Stimulated activated CD4-positive, alpha-beta T cell treated with anti-CD3 and anti-CD28 coated beads, Interleukin-15, amount 100 ng/mL, for 24 hours (primary cell): ENCODE measurements at regions not wholly inside any gene's neighbourhood (a gene's known extent, or its start where the extent isn't known, plus 50 kb on each side); places are given as distances from the start of the nearest gene placed in this dataset.

ENCODE experiments used
- DNase-seq: peaks from one replicate; pipeline ENCODE4 v3.0.0-alpha.2; 2020

DNA sequence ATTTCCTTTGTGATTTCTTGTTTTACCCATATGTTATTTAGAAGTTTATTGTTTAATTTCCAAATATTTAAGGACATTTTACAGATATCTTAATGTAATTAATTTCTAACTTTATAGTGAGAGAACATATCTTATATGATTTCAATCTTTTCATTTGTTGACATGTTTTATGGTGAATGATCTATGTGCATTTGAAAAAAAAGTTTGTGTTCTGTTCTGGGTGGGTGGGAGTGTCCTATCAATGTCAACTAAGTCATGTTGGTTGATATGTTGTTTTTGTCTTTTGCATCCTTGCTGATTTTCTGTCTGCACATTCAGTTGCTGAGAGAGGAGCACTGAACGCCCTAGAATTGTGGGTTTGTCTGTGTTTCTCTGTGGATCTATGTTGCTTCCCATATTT, 50.3 kb upstream of the CBFA2T3 start:
- no peak for DNase-seq

DNA sequence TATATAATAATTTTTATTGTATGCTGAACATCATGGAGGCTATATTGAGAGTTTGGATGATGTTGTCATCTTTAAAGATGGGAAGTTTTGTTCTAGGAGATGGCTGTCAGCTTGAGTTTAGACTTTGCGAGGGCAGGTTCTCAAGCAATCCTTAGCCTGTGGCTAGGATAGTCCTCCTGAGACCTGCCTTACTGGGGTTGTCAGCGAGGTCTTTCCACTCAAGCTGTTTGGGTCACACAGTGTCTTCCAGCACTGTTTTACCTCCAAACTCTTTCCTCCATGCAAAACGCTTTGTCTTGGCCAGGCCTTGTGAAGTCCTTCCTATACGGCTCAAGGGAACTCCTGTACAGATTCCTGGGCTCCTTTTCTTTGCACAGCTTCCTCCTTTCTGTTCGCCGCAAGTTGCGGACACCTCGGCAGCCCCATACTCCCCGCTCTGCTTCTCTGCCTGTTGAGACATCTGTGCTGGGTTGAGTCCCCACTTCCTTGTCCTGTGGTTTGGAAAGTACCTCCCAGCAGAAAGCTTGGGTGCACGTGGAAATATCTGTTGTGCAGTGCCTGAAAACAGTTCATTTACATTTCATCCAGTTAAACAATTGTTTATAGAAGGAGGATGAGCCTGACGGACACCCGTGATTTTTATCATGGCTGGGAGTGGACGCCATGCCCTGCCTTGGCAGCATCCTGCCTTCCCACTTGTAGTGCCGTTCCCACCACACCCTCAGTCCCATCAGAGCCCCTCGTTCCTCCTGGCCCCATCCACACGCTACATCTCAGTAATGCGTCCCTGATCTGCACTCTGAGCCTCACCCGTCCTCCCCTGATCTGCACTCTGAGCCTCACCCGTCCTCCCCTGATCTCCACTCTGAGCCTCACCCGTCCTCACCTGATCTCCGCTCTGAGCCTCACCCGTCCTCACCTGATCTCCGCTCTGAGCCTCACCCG, 55.0 kb upstream of the CBFA2T3 start:
- DNase-seq, result peak; percentile 61

- no peak for DNase-seq
Measured at GRCh38 chr16:89033304-89033703, 56.3 kb upstream of the CBFA2T3 start.

DNA sequence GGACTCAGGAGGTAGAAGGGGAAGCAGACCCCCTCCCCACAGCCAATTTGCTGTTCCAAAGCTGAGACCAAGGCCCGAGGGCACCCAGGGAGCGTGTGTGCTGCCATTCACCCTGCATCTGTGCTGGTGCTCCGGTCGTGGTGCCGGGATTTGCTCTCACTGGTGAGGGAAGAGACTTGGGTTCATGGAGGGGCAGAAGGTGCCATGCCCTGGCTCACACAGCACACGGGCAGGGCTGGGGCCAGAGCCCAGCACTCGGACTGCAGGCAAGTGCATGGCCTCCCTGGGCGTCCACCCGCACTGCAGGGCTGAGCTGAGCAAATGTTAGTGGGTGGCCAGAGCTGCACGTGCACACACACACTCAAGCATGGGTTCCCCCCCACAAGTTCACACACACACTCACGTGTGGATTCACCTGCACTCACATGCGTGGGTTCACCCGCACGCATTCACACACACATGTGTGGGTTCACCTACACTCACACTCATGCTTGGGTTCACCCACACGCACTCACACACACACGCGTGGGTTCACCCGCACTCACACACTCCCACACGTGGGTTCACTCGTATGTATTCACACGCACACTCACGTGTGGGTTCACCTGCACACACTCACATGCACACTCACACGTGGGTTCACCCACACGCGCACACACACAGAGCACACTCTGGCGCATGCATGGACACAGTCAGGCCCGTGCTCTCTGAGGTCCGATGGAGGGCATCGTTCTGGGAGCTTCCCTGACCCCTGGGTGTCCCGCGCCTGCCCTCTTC, 57.0 kb upstream of the CBFA2T3 start:
- DNase-seq, result no peak

GRCh38 chr16:89034573-89034961, 57.6 kb upstream of the CBFA2T3 start:
- DNase-seq, result no peak

DNA sequence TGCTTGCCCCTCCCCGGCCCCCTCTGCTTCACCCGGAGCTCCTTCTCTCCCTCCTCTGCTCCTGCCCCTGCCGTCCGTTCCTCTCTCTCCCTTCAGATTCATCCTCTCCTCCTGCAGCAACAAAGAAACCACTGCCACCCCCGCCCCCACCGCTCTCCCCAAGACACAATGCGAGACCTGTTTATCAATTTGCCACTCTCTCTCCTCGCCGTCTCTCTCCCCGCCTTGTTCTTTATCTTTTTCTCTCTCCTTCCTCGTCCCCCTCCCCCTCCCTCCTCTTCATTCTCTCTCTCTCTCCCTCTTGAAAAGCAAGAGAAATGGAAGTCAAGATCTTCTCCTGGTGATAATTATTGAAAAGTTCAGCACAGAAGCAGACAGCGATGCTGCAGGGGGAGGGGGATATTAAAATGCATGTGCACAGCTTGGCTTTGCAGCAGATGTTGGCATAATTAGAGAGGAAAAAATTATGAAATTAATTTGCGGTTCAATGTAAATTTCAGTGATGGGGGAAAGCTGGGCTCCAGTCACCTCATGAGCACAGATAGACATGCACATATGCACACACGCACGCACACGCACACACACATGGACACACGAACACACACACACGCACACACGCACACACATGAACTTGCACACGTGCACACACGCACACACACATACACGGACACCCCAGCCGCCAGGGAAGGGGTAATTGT, 58.1 kb upstream of the CBFA2T3 start:
- no peak for DNase-seq

- DNase-seq, result no peak
Measured at GRCh38 chr16:89035669-89036570, 57.7 kb upstream of the ACSF3 start.

DNA sequence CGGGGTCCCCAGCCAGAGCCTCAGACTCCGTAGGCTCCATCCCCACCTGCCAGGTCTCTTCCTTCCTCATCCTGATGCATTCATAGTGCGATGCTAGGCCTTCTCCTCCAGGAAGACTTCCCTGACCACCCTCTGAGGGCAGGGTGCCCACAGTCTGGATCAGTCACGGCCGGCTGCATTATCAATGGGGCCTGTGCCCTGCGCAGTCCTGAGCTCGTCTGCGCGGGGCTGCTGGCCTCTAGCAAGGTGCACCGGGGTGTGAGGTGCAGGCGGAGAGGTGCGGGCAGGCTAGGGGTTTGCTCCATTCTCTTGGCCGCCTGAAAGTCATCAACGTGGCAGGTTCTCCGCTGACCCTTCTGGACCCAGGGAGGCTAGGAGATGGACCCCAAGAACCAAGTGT, 56.9 kb upstream of the ACSF3 start:
- no peak for DNase-seq

DNA sequence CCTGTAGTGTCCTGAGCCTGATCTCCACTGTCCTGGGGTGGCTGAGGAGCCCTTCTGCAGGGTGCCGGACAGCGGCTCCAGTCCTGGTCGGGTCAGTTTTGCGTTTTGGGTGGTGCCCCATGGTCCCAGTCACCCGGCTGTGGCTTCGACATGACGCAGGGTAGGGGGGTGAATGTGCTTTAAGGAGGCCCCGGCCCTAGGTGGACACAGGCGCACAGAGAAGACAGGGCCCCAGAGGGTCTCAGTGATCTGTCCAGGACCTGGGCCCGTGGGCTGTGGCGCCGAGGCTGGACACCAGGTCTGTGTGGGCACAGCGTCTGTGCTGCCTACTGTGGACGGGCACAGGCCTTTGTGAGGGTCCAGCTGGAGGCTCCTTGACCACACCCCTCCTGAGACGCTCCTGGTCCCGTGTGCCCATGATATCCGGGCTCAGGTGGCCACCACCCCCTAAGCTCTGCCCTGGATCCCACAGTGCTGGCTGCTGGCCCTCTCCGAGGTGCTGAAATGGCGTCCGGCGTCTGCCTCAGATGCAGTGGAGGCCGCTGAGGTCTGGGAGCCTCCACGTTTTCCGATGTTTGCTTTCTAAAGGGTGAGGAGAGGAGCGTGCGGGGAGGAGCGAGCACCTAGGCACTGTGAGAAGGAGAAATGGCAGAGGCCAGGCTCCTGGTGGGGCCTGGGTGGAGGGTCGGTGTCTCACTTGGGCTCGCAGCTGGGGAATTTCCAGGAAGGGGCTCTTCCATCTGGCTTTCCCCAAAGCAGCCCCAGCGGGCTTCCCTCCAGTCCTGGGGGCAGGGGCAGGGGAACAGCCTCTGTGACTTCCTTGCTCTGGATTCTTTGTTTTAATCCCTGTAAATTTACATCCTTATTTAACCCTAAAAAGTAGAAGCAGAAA, 56.1 kb upstream of the ACSF3 start:
- DNase-seq, result peak; percentile 38

- DNase-seq, result no peak
Measured at GRCh38 chr16:89038221-89038721, 55.4 kb upstream of the ACSF3 start.

- DNase-seq, result no peak
Measured at GRCh38 chr16:89038811-89039735, 54.6 kb upstream of the ACSF3 start.

GRCh38 chr16:89039756-89040155, 53.9 kb upstream of the ACSF3 start:
- no peak for DNase-seq

GRCh38 chr16:89040391-89040790, 53.3 kb upstream of the ACSF3 start:
- no peak for DNase-seq

- no peak for DNase-seq
Measured at GRCh38 chr16:89040861-89041570, 52.6 kb upstream of the ACSF3 start.

- no peak for DNase-seq
Measured at GRCh38 chr16:89041571-89042481, 51.8 kb upstream of the ACSF3 start.

DNA sequence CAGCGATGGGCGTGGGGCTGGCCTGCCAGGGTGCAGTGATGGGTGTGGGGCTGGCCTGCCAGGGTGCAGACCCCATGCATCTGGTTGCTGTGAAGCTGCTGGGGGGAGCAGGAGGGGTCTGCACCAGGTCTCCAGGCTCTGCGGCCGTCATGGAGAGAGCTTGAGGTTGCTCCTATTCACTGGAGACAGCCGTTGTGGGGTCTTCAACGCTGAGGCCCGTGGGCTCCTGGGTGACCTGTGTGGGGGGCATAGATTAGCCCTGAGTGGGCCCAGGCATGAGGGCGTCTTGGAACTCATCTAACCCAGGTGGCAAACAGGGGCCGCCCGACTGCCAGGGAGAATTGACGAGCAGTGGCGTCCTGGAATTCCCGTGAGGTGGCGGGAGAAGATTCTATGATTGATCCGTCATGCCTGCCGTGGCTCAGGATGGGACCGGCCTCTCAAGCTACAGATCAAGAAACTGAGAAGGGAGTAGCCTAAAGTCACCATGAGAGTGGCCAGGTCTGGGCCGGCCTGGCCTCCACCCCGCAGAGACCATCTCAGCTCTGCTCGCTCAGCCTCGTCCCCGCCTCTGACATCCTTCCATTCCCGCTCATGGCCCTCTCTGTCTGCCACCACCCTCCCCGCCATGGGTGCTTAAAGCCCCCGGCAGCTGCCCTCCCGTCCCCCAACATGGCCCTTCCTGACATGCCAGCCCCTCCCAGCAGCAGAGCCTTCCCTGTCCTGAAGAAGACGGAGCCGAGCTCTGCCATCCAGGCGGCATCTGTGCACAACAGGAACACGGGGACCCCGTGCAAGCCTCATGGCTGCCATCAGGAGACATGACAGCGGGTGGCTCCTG, 50.7 kb upstream of the ACSF3 start:
- DNase-seq, result no peak
